Nephron (organoid): ENCODE measurements at regions not wholly inside any gene's neighbourhood (a gene's known extent, or its start where the extent isn't known, plus 50 kb on each side); places are given as distances from the start of the nearest gene placed in this dataset.

Experiments used
- H3K27ac Mint-ChIP-seq, 3 experiments: 2 replicates each; pipeline ENCODE4 v1.8.0; 2020; ENCODE audit warnings: mixed read lengths in 3 of 3, mild to moderate bottlenecking in 2 of 3, moderate library complexity in 1 of 3
- H3K27me3 Mint-ChIP-seq: 2 replicates; pipeline ENCODE4 v1.8.0; 2021; ENCODE audit warnings: low read depth, mild to moderate bottlenecking, moderate library complexity, mixed read lengths
- H3K36me3 Mint-ChIP-seq: 2 replicates; pipeline ENCODE4 v1.8.0; 2020; ENCODE audit warnings: low read depth, mixed read lengths
- H3K4me1 Mint-ChIP-seq: 2 replicates; pipeline ENCODE4 v1.8.0; 2020; ENCODE audit warnings: mixed read lengths
- H3K4me3 Mint-ChIP-seq, 3 experiments: 2 replicates each; pipeline ENCODE4 v1.8.0; 2020; ENCODE audit warnings: mild to moderate bottlenecking in 3 of 3, mixed read lengths in 3 of 3, moderate library complexity in 2 of 3
- H3K9me3 Mint-ChIP-seq: 2 replicates; pipeline ENCODE4 v1.8.0; 2020; ENCODE audit warnings: mixed read lengths
- CTCF ChIP-seq, 3 experiments: fragments of 200-600 bp; sonication (generic); IDR thresholded peaks; one replicate each; pipeline ENCODE4 v1.5.0; 2021; ENCODE audit warnings: antibody characterized with exemption in 3 of 3; ENCODE audit not compliant: unreplicated experiment in 3 of 3

- no peak for TF ChIP-seq CTCF (IDR thresholded peaks at IDR 0.05; ENCODE audit: unreplicated experiment in 3 of 3)
These were observed 155.2 kb upstream of the EOMES start for GRCh38 chr3:27877061-27878013.

GRCh38 chr3:27878014-27878383, 155.9 kb upstream of the EOMES start:
- Mint-ChIP-seq H3K9me3 (no peaks in the 10 kb centered on the region), H3K36me3 (no peaks in the 10 kb centered on the region), H3K4me3 (no peak overlapping the region), H3K27ac (no peak overlapping the region), H3K4me1 (no peaks in the 10 kb centered on the region), H3K27me3 (no peaks in the 10 kb centered on the region)
- TF ChIP-seq CTCF (IDR thresholded peaks at IDR 0.05; ENCODE audit: unreplicated experiment in 3 of 3): no peak

More at GRCh38 chr3:27877061-27878013, 155.2 kb upstream of the EOMES start:
- H3K4me1 Mint-ChIP-seq: no peaks in the 10 kb centered on the region
- no peaks in the 10 kb centered on the region for H3K27me3 Mint-ChIP-seq
- H3K9me3 Mint-ChIP-seq: no peaks in the 10 kb centered on the region
- H3K4me3 Mint-ChIP-seq: no peak overlapping the region
- no peak overlapping the region for H3K27ac Mint-ChIP-seq
- H3K36me3 Mint-ChIP-seq: no peaks in the 10 kb centered on the region

GRCh38 chr3:27880969-27881892, 159.1 kb upstream of the EOMES start:
- Mint-ChIP-seq H3K27me3 (peaks cover 10% of the 10 kb centered on the region), H3K36me3 (no peaks in the 10 kb centered on the region), H3K27ac (no peak overlapping the region), H3K9me3 (no peaks in the 10 kb centered on the region), H3K4me3 (no peak overlapping the region), H3K4me1 (no peaks in the 10 kb centered on the region)
- TF ChIP-seq CTCF (IDR thresholded peaks at IDR 0.05; ENCODE audit: unreplicated experiment in 3 of 3): no peak

GRCh38 chr3:27883266-27883665, 161.1 kb upstream of the EOMES start:
- H3K27ac Mint-ChIP-seq: no peak overlapping the region
- no peaks in the 10 kb centered on the region for H3K36me3 Mint-ChIP-seq
- peaks cover 20% of the 10 kb centered on the region for H3K27me3 Mint-ChIP-seq
- no peaks in the 10 kb centered on the region for H3K9me3 Mint-ChIP-seq
- H3K4me1 Mint-ChIP-seq: no peaks in the 10 kb centered on the region
- no peak for TF ChIP-seq CTCF (IDR thresholded peaks at IDR 0.05; ENCODE audit: unreplicated experiment in 3 of 3)
- no peak overlapping the region for H3K4me3 Mint-ChIP-seq

GRCh38 chr3:27885641-27886040, 163.5 kb upstream of the EOMES start:
- no peaks in the 10 kb centered on the region for H3K4me1 Mint-ChIP-seq
- TF ChIP-seq CTCF (IDR thresholded peaks at IDR 0.05; ENCODE audit: unreplicated experiment in 3 of 3): no peak
- no peak overlapping the region for H3K4me3 Mint-ChIP-seq
- no peaks in the 10 kb centered on the region for H3K9me3 Mint-ChIP-seq
- no peak overlapping the region for H3K27ac Mint-ChIP-seq
- H3K27me3 Mint-ChIP-seq: peaks cover 25% of the 10 kb centered on the region
- H3K36me3 Mint-ChIP-seq: no peaks in the 10 kb centered on the region
